ENCODE measurements at regions not wholly inside any gene's neighbourhood (a gene's known extent, or its start where the extent isn't known, plus 50 kb on each side); places are given as distances from the start of the nearest gene placed in this dataset.

- H2AFZ ChIP-seq (ENCODE audit: low read length): no peak overlapping the region
- H3K9ac ChIP-seq (ENCODE audit: low read length): no peak overlapping the region
- no peaks in the 10 kb centered on the region for H3K36me3 ChIP-seq (replicated peaks; ENCODE audit: insufficient read depth, low read length)
- H3K9me2 ChIP-seq (replicated peaks; ENCODE audit: insufficient read depth, low read length): no peaks in the 10 kb centered on the region
- H3K4me2 ChIP-seq (ENCODE audit: low read depth, low read length): no peak overlapping the region
- H3K4me3 ChIP-seq (ENCODE audit: low read length): no peak overlapping the region
- H3K27ac ChIP-seq (ENCODE audit: low read length): no peak overlapping the region
- TF ChIP-seq CTCF (IDR thresholded peaks at IDR 0.05; ENCODE audit: low read length): no peak
- no peak for TF ChIP-seq EZH2 (optimal IDR thresholded peaks at IDR 0.05; ENCODE audit: low read depth, low read length)
- no peak for TF ChIP-seq EZH2phosphoT487 (IDR thresholded peaks at IDR 0.05; ENCODE audit: low read length)
- no peak for DNase-seq
- no peaks in the 10 kb centered on the region for H4K20me1 ChIP-seq (ENCODE audit: insufficient read depth, low read length)
- no peaks in the 10 kb centered on the region for H3K4me1 ChIP-seq (ENCODE audit: low read length)
- no peaks in the 10 kb centered on the region for H3K9me3 ChIP-seq (replicated peaks; ENCODE audit: insufficient read depth, low read length)
- no peaks in the 10 kb centered on the region for H3K79me2 ChIP-seq (ENCODE audit: low read length)
- H3F3A ChIP-seq (ENCODE audit: insufficient read depth, low read length): no peaks in the 10 kb centered on the region
- no peaks in the 10 kb centered on the region for H3K27me3 ChIP-seq (replicated peaks; ENCODE audit: insufficient read depth, low read length)
Measured at GRCh38 chr6:97462031-97462430, 179.0 kb upstream of the MMS22L start.

DNA sequence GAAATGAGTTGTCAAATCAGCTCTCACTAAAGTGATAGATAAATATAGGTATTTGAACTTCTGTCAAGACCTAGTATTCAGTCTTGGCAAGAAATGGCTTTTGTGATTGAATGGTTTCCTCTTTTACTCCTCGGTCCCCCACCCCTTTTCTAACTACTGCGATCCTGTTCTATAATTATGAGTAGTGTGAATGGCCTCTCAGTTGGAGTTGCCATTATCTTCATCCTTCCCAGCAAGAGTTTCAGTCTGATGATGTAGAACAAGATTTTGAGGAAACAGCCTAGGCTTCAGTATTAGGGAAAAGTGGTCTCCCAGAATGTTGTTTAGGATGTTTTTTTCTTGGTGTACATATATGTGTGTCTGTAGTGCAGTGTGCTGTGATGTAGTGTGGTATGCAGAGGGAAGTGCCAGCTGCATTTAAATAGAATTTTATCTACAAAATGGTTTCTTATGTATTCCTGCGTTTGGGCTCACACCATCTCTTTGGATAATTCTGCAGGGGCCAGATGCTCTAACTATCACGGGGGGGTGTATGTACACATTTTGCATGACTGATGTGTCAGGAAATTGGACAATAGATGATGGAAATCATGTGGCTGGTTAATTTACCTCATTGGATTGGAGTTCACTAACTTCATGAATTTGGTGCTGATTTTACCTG is 180.1 kb upstream of the MMS22L start:
- H3K9me2 ChIP-seq (replicated peaks; ENCODE audit: insufficient read depth, low read length): no peaks in the 10 kb centered on the region
- no peak overlapping the region for H3K4me2 ChIP-seq (ENCODE audit: low read depth, low read length)
- H3K36me3 ChIP-seq (replicated peaks; ENCODE audit: insufficient read depth, low read length): no peaks in the 10 kb centered on the region
- no peak overlapping the region for H3K9ac ChIP-seq (ENCODE audit: low read length)
- no peaks in the 10 kb centered on the region for H3K9me3 ChIP-seq (replicated peaks; ENCODE audit: insufficient read depth, low read length)
- H4K20me1 ChIP-seq (ENCODE audit: insufficient read depth, low read length): no peaks in the 10 kb centered on the region
- no peaks in the 10 kb centered on the region for H3K27me3 ChIP-seq (replicated peaks; ENCODE audit: insufficient read depth, low read length)
- H3K79me2 ChIP-seq (ENCODE audit: low read length): no peaks in the 10 kb centered on the region
- H2AFZ ChIP-seq (ENCODE audit: low read length): no peak overlapping the region
- no peak overlapping the region for H3K27ac ChIP-seq (ENCODE audit: low read length)
- DNase-seq: no peak
- H3K4me1 ChIP-seq (ENCODE audit: low read length): no peaks in the 10 kb centered on the region
- no peak overlapping the region for H3K4me3 ChIP-seq (ENCODE audit: low read length)
- H3F3A ChIP-seq (ENCODE audit: insufficient read depth, low read length): no peaks in the 10 kb centered on the region
- no peak for TF ChIP-seq EZH2phosphoT487 (IDR thresholded peaks at IDR 0.05; ENCODE audit: low read length)
- TF ChIP-seq EZH2 (optimal IDR thresholded peaks at IDR 0.05; ENCODE audit: low read depth, low read length): no peak
- TF ChIP-seq CTCF (IDR thresholded peaks at IDR 0.05; ENCODE audit: low read length): no peak

GRCh38 chr6:97465877-97466561 is 183.0 kb upstream of the MMS22L start:
- no peaks in the 10 kb centered on the region for H3K27me3 ChIP-seq (replicated peaks; ENCODE audit: insufficient read depth, low read length)
- no peak overlapping the region for H2AFZ ChIP-seq (ENCODE audit: low read length)
- H3K9me2 ChIP-seq (replicated peaks; ENCODE audit: insufficient read depth, low read length): no peaks in the 10 kb centered on the region
- no peaks in the 10 kb centered on the region for H3K4me1 ChIP-seq (ENCODE audit: low read length)
- H4K20me1 ChIP-seq (ENCODE audit: insufficient read depth, low read length): no peaks in the 10 kb centered on the region
- H3K4me2 ChIP-seq (ENCODE audit: low read depth, low read length): no peak overlapping the region
- no peak for DNase-seq
- no peak overlapping the region for H3K9ac ChIP-seq (ENCODE audit: low read length)
- TF ChIP-seq EZH2phosphoT487 (IDR thresholded peaks at IDR 0.05; ENCODE audit: low read length) (no peak), CTCF (IDR thresholded peaks at IDR 0.05; ENCODE audit: low read length) (no peak), EZH2 (optimal IDR thresholded peaks at IDR 0.05; ENCODE audit: low read depth, low read length) (no peak)
- H3F3A ChIP-seq (ENCODE audit: insufficient read depth, low read length): no peaks in the 10 kb centered on the region
- H3K9me3 ChIP-seq (replicated peaks; ENCODE audit: insufficient read depth, low read length): no peaks in the 10 kb centered on the region
- H3K36me3 ChIP-seq (replicated peaks; ENCODE audit: insufficient read depth, low read length): no peaks in the 10 kb centered on the region
- no peak overlapping the region for H3K4me3 ChIP-seq (ENCODE audit: low read length)
- H3K79me2 ChIP-seq (ENCODE audit: low read length): no peaks in the 10 kb centered on the region
- no peak overlapping the region for H3K27ac ChIP-seq (ENCODE audit: low read length)

All from MM.1S (cell line).